HCEC 1CT (cell line): ENCODE measurements at regions not wholly inside any gene's neighbourhood (a gene's known extent, or its start where the extent isn't known, plus 50 kb on each side); places are given as distances from the start of the nearest gene placed in this dataset.

Source experiments
- DNase-seq: peaks from one replicate; pipeline ENCODE4 v3.0.0-alpha.2; 2017

DNA sequence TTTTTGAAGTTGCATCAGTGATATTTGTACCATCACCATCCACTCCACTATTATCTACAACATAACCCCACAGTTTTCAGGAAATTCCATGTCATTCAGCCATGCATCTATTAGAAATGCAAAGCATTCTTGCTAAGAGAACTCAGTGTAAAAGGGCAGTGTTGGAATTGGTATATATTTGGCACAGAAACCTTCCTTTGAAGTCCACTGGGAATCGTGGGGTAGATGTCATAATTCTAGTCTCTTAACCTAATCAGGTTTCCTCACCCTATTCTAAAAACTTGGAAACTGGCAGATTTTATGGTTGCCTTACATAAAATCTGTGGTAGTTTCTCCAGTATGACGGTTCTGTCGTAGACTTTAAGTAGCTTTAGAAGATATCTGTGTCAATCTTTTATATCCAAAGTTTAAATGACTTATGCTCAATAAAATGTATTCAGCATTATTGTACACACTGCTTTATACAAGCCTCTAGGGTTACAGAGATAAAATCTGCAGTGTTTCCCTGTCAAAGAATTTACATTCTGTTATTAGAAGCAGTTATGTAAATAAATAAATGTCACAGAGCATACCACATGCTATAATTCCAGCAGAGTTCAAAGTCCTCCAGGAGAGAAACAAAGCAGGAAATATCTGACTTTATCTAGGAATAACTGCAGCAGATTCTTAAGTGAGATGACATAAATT lies 704.4 kb upstream of the CELF2 start:
- no peak for DNase-seq

DNA sequence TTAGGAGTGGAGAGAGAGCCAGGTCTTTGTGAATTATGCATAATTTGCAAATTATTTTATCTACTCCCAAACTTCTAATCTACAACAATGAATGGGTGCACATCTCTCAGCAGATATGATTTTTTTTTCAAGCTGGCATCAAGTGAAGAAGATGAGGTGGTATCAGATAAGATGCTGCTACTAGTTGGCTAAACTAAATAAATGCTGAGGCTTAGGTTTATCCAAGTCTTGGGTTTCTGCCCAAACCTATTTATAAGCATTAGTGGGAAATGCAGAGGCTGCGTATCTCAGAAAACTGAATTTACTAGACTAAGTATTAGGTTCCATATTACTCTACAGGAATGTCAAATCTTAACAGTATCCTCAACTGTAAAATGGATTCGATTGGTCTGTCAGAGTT lies 703.0 kb upstream of the CELF2 start:
- DNase-seq, result no peak

DNA sequence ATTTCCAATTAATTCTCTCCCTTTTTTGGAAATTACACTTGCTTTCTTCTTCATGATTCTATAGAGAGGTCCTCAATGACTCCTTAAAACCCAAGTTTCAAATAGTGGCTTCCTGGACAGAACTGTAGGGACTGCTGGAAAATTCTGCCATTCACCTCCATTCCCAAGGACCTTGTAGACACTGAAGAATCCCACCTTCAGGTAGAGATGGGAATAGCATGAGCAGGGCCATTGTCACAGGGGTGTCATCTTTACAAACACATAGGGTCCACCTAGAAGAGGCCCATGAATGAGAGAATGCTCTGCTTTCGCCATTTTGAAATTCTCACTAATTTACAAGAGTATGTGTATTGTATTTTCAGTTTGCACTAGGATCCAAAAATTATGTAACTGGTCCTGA lies 701.7 kb upstream of the CELF2 start:
- no peak for DNase-seq

DNA sequence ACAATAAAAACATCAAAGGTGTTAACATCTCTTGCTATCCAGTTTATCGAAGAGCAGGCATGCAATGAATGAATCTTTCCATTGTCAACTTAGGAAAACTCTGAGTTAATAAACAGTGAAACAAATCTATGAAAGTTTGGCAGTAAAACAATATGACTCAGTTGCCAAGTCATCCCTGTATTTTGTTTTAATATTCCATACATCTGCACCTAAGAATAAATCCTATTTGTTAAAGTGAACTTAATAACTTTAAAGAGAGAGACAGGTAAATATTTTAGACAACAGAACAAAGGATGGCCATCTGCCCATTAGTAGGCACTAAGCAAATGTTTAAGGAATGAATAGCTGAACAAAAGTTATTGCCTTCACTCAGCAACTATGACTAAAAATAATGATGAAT lies 700.5 kb upstream of the CELF2 start:
- DNase-seq, result no peak

DNA sequence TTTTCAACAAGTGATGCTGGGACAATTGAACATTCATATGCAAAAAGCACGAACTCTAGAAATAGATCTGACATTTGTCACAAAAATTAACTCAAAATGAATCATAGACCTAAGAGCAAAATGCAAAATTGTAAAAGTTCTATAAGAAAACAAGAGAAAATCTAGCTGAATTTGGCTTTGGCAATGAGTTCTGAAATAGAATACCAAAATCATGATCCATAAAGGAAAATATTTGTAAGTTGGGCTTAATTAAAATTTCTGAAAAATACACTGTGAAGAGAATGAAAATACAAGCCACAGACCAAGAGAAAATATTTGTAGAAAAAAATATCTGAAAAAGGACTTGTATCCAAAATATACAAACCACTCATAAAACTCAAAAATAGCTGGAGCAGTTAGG lies 698.8 kb upstream of the CELF2 start:
- DNase-seq, result no peak

DNA sequence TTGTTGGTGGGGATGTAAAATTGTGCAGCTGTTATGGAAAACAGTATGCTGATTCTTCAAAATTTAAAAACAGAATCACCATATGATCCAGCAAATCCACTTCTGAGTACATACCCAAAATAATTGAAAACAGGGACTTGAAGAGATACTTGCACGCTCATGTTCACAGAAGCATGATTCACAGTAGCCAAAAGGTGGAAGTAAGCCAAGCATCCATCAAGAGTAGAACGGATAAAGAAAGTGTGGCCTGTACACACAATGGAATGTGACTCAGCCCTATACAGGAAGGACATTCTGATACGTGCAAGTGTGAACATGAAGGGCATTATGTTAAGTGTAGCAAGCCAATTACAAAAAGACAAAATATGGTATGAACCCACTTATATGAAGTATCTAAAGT lies 696.7 kb upstream of the CELF2 start:
- DNase-seq, result no peak

DNA sequence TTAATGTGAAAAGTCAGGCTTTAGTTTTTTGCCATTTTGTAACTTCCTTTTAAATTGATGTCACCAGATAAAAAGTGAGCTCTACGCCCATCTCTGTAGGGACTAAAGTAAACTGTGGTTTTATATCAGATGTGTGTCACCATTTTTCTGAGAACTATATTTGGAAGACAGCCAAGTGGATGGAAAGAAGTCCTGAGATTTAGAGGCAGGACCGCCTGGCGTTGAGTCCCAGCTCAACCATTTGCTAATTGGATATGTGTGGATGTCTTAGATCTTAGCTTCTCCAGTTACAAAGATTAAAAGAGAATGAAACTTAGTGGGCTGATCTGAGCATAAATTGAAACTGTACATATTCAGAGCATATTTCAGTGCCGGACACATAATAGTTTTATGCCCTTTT lies 691.6 kb upstream of the CELF2 start:
- DNase-seq, result no peak

DNA sequence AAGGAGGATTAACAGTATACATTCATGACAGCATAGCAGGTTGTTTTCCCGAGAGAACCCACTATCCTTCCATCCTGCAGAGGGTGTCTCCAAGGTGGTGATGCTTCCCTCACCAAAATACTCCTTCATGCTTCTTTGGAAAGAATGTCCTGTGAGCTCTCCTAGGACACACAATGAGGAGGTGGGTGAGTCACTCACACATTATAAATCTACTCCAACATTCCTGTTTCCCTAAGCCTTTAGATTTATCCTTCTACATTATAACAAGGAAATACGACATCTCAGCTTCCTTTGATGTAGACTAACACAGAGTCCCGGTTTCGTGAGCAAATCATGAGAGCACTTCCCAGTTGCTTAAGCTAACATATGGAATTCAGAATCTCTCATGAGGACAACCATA lies 689.7 kb upstream of the CELF2 start:
- DNase-seq, result no peak

DNA sequence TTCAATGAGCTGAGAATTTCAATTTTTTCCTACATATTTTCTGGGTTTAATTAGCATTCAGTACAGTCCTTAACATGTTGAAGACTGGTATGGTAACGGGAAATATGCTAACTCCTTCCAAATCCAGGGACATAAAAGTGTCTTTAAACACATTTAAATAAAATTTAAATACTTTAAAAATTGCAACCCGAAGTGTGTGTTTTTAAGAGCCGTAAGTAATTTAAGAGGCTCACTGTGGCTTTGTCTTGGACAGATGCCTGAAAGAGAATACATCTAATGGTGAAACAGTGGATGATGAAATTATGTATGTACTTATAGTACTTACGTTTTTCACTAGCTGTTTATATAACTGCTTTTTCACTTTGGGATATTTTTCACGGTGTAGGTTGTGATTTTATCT lies 687.3 kb upstream of the CELF2 start:
- peak; percentile 11 for DNase-seq

DNA sequence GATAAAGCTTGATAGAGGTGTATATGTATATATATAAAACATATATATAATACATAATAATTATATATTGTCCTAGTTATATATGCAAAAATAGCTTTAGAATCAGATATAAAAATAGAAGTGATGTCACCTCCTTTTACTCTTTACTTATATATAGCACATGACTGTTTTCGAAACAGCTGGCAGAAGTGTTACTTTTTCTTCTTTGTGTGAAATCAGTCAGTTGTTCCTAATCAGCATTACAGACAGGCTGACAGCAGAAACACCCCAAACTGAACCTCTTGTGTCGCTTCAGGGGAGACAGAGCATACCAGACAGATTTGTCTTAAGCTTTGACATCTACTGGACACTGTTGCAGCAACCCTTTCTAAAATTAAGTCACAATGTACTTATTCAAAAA lies 684.9 kb upstream of the CELF2 start:
- DNase-seq, result no peak

DNA sequence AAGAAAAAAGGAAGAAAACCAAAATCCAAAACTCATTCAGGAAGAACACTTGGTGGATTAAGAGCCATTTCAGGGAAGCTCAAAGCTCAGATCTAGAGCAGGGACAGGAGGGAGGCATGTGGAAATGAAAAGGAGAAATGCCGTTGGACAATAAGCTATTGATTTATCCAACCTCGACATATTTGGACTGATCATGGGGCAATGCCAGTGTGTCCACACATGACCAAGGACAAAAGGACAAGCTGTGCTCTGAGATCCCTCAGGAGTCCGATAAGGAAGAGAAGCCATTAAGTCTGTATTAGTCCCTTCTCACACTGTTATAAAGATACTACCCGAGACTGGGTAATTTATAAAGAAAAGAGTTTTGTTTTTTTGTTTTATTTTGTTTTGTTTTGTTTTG lies 684.0 kb upstream of the CELF2 start:
- no peak for DNase-seq

DNA sequence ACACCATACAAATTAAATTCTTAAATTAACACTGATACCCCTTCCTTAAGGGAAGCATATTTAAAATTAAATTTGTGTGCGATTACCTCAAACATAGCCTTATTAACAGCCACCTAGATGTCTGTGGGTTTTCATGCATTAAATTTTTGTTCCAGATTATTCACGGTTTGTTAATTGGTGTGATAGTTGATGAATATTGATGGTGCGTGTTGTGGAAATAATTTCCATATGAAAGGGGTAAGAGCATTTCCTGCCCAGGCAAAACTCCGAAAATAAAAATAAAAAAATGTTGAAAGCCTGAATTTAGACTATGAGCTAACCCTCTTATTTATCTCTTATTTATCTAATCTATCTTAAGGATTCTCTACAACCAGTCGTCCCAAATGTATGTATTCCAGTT lies 679.3 kb upstream of the CELF2 start:
- no peak for DNase-seq

DNA sequence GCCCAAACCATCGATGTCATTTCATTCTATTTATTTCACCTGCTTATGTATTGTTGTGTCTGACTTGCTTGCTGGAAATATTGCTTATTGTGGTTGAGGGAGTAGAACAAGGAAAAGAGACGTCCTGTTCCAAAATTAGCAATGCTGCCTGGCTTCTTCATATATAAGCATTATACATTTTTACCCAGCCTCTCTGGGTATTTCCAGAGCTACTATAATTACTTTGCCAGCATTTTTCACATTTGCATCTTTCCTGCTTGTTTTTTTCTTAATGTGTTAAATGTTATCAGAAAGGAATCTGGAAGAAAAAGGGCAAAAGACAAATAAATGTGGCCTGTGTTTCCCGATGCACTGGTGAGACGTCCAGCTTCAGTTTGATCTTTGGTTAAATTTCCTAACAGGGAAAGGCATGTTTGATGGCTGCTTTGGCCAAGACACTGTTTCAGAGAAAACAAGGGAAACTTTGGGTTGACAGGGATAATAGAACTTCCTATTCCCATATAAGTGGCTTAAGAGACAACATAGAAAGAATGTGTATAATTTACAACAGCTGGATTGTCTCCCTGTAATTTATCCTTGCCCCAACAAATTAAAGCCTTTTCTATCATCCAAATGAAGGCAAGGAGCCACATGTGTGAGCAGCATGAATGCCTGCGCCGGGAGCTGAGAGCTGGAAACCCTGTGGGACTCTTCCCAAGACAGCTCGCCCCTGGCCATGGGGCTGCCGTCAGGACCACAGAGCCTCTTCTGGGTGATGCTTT lies 671.1 kb upstream of the CELF2 start:
- DNase-seq, result no peak

DNA sequence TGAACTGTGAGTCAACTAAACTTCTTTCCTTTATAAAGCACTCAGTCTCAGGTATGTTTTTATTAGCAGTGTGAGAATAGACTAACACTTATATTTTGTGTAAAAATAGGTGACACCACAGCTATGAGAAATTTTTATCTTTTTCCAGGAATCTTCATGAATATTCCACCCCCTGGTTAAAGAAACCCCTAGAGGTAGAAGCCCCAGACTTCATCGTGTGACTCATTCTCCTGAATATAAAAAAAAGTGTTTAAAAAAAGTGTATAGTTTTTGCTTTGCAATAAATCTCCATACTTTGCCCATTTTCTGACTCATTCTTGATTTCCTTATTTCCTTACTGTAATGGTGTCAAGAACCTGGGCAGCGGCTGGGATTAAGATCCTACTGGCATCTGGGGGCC lies 667.6 kb upstream of the CELF2 start:
- no peak for DNase-seq

DNA sequence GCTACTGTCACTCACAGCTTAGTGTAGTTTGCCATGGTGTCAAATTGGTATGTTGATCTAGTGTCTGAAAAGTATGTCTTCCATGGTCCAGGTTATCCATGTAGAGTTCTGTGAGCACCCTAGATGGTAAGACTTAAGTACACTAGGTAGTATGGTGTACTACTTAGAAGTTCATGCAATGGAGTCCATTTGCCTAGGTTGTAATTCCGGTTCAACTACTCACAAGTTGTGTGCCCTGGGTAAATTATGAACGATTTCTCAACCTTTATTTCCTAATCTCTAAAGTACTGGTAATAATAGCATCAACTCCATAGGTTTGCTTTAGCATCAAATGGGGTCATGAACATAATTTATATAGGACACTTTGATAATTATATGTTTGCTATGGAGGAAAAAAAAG lies 666.2 kb upstream of the CELF2 start:
- no peak for DNase-seq

DNA sequence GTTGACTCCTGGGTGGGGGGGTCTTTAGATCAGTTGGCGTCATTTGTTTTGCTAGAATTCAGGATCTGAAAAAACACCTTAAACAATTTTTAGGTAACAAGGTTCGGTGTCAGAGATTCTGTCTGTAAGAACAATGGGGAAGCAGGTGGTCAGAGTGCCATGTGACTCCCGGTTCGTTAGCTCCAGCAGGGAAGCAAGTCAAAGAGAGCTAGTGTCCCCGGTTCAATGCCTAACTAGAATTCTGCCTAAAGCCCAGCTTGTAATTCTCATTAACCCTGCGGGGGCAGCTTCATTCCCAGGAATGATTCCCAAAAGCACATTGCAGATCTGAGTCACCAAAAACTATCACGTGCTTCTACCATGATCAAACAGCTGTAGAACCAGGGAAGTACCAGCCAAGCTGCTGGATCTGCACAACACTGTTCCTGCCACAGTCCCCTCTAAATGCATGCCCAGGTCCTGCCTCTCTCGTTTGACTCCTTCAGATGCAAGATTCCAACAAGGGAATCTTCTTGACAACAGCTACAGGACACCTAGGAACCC lies 664.3 kb upstream of the CELF2 start:
- DNase-seq, result no peak

DNA sequence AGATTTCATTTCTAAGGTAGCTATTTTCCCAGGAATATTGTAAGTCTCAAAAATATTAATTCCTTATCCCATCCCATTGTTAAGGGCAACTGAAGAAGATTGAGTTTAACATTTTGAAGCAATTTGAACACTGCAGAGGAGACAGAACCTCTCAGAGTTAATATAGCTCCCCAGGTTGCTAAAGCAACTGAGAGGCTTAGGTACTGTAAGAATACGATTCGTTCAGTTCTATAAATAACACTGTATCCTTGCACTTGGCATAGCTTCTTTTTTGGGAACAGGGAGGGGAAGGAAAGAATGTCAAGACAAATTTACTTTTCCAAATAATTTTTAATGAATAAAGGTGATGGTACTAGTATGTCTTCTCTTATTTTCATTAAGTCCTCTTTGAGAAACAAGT lies 658.4 kb upstream of the CELF2 start:
- DNase-seq, result no peak

DNA sequence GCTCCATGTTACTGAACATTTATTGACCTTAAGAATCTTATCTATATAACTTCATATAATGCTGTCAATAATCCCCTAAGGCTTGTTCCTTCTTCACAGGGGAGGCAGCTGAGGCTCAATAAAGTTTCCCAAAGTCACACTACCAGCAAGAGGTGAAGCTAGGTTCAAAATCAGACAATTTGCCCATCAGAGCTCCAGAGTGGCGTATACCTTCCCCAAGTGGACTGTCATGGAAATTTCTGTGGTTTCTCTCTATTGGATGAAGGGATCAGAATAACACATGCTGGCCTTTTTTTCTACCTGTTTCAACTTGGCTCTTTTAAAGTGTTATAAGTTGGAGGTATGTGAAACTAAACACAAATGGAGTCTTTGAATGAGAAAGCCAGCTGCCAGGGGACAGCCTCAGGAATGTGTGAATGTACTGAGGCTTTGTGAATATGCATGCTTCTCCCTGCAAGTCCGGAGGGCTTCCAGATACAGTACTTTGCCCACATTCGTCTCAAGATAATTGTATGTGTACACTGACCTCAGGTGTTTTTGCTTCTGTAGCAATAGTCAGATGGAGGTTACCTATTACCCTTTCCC lies 656.3 kb upstream of the CELF2 start:
- no peak for DNase-seq

DNA sequence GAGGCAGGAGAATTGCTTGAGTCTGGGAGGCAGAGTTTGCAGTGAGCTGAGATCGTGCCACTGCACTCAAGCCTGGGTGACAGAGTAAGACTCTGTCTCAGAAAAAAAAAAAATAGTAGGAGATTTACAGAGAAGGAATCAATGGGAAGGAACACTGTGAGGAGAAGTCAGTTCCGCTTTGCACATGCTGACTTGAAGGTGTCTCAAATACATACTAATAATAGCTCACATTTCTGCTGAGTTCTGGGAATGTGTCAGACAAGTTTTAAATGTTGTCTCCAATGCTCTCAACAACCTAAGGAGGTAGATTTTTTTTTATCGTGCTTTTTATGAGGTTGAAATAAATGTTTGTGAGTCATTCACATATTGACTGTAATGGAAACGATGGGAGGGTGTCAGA lies 654.9 kb upstream of the CELF2 start:
- DNase-seq, result no peak

DNA sequence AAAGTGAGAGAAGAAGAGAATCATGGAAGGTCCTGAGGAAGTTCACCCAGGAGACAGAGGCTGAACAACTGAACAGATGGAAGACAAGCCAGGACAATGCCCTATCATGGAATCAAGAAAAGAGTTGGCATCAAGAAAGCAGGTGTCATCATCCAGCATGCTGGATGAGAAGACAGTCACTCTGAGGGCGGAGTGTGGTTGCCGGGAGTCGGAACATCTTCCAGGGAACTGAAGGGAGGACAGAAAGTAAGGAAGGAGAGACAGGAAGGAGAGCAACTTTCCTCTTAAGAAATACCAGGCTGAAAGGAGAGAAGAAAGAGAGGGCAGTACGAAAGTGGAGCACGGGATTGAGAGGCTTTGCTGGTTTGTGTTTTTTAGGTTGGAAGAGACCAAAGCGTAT lies 654.5 kb upstream of the CELF2 start:
- DNase-seq, result no peak

DNA sequence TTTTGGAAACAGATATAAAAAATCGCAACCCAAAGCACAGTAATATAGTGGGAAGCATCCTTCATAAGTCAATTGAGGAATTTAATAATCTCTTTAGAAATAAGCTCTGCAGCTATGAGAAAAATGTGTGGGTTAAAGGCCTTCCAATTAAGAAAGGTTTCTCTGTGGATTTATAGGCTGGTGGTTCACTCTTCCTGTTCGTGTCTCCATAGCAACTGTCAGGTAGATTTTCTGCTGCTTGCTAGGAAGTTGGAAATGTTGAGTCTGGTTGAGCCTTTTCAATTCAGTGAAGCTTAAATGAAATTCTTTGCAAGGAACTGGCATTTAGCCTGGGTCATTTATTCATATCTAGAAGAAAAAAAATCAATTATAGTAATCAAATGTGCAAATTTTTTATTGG lies 652.8 kb upstream of the CELF2 start:
- DNase-seq, result no peak

DNA sequence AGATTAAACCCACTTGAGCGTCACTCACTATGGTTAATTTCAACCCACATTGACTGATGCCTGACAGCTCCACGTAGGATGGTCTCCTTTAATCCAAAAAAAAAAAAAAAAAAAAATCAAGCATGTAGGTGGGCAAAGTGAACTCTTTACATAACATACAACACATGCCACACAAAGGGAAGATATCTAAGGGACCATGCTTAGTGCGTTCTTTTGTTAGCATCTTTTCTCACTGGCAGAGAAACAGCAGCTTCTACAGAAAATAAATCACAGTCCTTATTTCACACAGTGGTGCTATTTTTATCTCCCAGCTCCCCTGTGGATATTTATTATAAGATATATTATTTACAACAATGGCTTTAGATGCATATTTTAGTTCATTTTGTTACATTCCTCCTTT lies 652.0 kb upstream of the CELF2 start:
- no peak for DNase-seq

DNA sequence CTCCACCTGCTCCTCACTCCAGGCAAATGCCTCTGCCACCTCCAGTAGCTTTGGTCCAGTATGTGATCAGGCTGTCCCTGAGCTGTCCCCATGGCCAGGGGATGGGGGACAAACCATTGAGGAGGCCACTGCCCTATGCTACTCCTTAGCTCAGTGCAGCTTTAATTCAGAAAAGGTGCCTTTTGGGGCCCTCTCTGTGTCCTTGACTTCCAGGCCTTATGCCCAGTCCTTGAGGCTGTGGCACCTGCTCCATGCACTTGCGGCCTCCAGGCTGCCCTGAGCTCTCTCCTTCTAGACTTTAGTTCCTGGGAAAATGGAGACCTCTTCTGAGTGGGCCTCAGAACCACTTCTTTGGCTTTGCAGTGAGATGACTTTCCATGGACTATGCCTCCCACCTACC lies 650.8 kb upstream of the CELF2 start:
- no peak for DNase-seq

DNA sequence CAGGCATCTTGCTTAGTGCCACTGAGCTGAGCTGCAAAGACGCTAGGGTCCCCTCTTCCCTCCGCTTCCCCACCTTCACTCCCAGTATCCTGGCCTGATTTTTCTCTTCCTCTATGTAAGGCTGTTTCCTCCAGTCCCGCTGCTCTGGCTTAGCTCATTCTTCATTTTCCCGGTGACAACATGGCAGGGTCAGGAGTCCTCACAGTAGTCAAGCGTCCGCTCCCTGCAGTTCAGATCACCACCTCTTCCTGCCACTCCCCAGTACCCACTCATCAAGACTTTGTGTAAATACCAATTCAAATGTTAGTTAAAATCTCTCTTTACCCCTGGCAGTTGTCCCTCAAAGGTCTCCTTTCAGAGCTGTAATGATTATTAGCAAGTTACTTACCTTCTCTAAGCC lies 650.4 kb upstream of the CELF2 start:
- DNase-seq, result no peak
